GM21576 (cell line): ENCODE measurements at regions not wholly inside any gene's neighbourhood (a gene's known extent, or its start where the extent isn't known, plus 50 kb on each side); places are given as distances from the start of the nearest gene placed in this dataset.

Experiments used
- ATAC-seq: cut with Tn5 transposase; IDR thresholded peaks from one replicate; pipeline ENCODE4 v1.9.1; 2021; ENCODE audit warnings: mild to moderate bottlenecking, moderate library complexity; ENCODE audit not compliant: unreplicated experiment

DNA sequence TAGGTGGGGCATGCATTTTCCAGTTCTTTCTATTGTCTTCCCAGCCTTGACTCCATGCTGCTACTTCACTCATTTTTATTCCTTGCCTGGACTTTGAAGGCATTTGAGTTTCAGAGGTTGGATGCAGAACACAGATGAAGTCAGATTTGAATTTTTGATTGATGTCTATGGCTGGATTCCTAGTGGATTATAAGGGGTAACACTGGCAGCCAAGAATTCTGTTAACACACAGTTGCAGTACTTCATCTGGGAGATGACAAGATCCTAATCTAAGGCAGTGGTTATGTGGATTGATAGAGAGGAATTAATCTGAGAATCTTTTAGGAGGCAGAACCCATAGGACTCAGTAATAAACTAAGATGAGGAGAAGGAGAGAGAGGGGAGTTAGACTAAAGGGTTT, 439.0 kb upstream of the USP24 start:
- ATAC-seq, result no peak

GRCh38 chr1:55650444-55650843, 435.3 kb upstream of the USP24 start:
- ATAC-seq, result no peak

- ATAC-seq, result no peak
These were observed 431.0 kb upstream of the USP24 start for GRCh38 chr1:55646181-55646580.

GRCh38 chr1:55645270-55645669, 430.1 kb upstream of the USP24 start:
- ATAC-seq, result no peak

GRCh38 chr1:55641947-55642346, 426.8 kb upstream of the USP24 start:
- no peak for ATAC-seq

- ATAC-seq, result no peak
These were observed 425.7 kb upstream of the USP24 start for GRCh38 chr1:55640708-55641473.

DNA sequence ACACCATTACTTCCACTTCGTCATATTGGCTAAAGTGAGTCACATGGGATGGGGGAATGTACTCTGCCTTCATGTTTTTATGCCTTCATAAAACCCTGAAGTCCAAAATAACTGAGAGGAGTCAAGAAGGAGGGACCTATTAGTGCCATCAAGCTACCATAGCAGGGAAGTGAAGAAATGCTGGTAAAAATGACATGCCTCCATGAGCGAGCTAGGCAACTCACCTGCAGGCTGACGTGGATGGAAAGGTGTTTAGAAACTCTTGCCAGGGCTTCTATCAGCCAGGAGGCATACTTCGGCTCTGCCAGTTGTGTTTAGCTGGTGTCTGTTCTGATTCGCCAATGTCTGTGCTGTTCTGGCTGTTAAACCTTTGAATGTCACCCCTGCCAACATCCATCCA, 424.4 kb upstream of the USP24 start:
- ATAC-seq, result no peak

GRCh38 chr1:55639051-55639450, 423.9 kb upstream of the USP24 start:
- ATAC-seq, result no peak

DNA sequence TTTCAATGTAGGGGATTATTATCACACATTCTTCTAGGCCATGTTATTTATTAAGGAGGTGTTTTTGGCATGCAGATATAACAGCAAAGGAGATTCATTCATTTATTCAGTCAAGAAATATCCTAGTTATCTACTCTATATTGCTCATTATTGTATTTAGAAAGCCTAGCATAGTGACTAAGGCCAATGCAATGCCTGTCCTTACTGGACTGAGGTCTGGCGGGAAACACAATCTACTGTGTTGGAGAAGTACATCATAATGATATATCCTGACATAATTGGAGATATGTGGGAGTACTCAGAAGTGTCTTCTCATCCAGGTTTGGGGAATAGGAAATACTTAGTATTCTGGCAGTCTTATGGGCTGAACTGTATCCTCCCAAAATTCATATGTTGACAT, 421.5 kb upstream of the USP24 start:
- ATAC-seq, result no peak

- no peak for ATAC-seq
These were observed 420.7 kb upstream of the USP24 start for GRCh38 chr1:55635856-55636255.

DNA sequence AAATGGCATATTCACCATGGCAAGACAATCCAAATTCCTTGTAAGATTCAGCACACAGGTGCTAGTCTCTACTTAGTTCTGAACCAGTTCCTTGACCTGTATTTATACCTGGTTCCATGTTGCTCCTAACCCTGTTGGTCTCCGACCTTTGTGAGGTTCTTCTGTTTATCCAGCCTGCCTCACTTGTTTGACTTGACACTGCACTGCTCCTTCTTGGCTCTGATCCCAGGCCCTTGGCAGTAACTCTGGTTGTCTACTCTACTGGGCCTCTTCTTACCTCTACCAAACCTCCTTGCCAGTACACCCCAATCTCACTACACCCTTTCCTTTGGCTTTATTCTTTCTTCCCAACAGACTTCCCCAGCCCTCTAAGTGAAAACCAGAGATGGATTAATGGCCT, 419.4 kb upstream of the USP24 start:
- no peak for ATAC-seq

GRCh38 chr1:55632906-55633305, 417.7 kb upstream of the USP24 start:
- ATAC-seq, result no peak

GRCh38 chr1:55632058-55632457, 416.9 kb upstream of the USP24 start:
- no peak for ATAC-seq

GRCh38 chr1:55631509-55631908, 416.3 kb upstream of the USP24 start:
- no peak for ATAC-seq

DNA sequence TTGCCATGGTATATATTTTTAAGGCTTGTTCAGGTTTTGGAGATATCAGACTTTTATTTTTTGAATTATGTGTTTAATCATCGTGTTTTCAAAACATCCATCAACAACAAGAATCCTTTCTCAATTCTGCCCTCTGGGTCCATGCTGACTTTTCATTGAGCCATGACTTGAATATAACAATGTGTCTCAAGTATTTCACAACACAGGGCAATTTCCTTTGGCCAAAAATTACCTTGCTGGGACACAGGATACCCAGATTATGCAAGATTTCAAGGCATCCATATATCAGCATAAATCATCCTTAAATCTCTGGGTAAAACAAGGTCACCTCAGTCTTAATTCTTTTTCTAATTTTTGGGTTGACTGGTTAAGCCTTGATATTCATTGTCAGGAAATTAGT, 411.2 kb upstream of the USP24 start:
- no peak for ATAC-seq

GRCh38 chr1:55624766-55625165, 409.6 kb upstream of the USP24 start:
- no peak for ATAC-seq

GRCh38 chr1:55623311-55623710, 408.1 kb upstream of the USP24 start:
- no peak for ATAC-seq

DNA sequence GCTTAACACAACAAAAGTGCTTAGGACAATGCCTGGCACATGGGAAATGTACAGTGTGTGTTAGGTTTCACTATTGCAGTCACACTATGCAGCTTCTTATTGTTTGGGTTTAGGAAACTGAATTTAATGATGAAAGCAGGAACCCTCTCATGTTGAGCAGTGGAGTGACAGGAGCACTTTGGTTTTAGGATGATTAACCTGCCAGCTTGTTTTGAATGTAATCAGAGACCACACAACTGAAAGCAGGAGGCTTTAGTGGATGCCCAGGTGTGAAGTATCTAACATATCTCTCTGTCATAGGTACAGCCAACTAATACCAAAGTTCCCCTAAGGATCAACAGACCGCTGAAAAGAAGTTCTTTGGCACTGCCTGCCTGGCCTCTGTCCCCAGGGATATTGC, 406.9 kb upstream of the USP24 start:
- ATAC-seq, result no peak

- ATAC-seq, result no peak
These were observed 403.0 kb upstream of the USP24 start for GRCh38 chr1:55618199-55618598.

DNA sequence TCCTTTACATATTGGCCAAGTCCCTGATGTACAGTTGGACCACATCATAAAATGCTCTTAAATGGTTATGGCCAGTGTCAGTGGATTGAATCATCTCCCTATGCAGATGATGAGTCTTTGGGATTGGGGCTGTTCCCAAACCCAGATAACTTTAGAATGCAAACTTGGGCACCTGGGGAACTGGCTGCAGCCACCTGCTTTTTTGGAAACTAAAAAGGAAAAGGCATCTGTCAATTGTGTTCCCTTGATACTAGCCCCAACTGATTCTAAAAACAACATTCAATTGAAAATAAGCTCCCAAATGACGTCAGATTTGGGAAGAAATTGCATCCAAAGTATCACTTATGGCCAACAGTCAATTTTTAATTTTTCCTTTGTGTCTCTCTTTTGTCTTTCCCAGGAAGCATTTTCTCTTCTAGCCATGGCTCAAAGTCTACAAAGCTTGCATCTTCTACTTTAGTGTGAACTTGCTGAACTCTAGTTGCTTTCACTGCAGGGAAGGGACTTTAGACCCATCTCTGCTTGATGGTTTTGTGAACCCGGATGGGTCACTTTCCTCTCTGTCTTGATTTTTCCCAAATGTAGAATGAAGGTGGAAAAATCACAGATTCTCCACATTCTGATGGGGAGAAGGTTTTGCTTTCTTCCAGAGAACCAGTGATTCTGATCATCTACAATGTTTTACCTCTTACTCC, 402.3 kb upstream of the USP24 start:
- ATAC-seq, result no peak

DNA sequence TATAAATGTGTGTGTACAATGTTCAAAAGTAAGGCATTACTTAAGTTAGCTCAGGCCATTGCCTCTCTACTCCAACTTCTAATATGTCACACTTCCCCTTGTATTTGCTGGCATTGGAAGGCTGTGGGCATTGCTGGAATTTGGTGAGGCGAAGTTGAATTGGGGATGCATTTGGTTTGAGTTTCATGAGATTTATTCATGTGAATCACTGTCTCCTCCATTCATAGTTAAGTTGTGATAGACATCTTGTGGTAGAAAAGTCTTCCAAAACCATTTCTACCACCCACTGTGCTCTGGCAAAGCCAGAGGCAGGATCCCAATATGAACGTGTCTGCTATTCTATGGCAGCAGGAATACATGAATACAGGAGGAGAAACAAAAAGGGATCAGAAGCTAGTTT, 397.8 kb upstream of the USP24 start:
- ATAC-seq, result no peak

DNA sequence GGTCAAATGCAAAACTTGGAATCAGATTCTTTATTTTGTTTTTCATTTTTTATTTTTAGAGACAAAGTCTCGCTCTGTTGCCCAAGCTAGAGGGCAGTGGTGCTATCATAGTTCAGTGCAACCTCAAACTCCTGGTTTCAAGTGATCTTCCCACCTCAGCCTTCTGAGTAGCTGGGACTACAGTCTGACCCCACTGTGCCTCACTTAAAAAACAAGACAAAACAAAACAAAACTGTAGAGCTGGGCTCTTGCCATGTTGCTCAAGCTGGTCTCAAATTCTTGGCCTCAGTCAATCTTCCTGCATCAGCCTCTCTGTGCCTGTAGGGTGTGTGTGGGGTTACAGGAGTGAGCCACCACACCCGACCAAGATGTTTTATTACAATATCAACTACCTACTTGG, 396.0 kb upstream of the USP24 start:
- no peak for ATAC-seq

DNA sequence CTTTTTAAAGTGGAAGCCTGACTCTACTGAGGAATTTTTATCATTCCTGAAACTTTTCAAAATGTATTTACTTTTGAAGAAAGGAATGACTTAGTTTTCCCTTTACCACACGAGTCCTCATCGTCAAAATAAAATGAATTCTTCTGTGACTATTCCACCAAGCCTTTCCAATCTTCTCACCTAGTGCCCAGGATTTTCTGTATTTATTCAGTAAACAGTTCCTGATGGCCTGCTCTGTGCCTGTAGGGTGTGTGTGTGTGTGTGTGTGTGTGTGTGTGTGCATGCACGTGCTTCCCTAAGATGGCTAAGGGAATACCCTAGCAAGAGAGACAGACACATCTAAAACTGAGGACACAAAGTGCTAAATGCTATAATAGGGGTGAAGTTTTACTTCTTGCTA, 395.0 kb upstream of the USP24 start:
- no peak for ATAC-seq
